Vagina (tissue), 2 donors: ENCODE measurements at regions not wholly inside any gene's neighbourhood (a gene's known extent, or its start where the extent isn't known, plus 50 kb on each side); places are given as distances from the start of the nearest gene placed in this dataset.

Source experiments
- DNase-seq, 2 donors: peaks; one replicate each; pipeline ENCODE4 v3.0.0-alpha.2; 2017; ENCODE audit errors: extremely low spot score in 2 of 2
- H3K27ac ChIP-seq: fragments of 200-600 bp; sonication (generic); one replicate; pipeline ENCODE4 v1.5.1; 2019
- H3K27me3 ChIP-seq: fragments of 200-600 bp; sonication (generic); one replicate; pipeline ENCODE4 v1.5.1; 2019
- H3K36me3 ChIP-seq, 2 donors: fragments of 200-600 bp; sonication (generic); one replicate each; pipeline ENCODE4 v1.5.1; 2017 to 2019
- H3K4me1 ChIP-seq: fragments of 200-600 bp; sonication (generic); one replicate; pipeline ENCODE4 v1.5.1; 2019
- H3K4me3 ChIP-seq, 2 donors: fragments of 200-600 bp; sonication (generic); 1 replicate in 1 of 2; 2 replicates in 1 of 2; pipeline ENCODE4 v1.5.1; 2016 to 2019
- H3K9me3 ChIP-seq: fragments of 200-600 bp; sonication (generic); one replicate; pipeline ENCODE4 v1.5.1; 2019
- POLR2A ChIP-seq, 2 donors: fragments of 450-650 bp; IDR thresholded peaks; one replicate each; pipeline ENCODE4 v1.6.1; 2017; ENCODE audit warnings: antibody characterized with exemption in 2 of 2, mild to moderate bottlenecking in 2 of 2, moderate library complexity in 2 of 2
- POLR2AphosphoS5 ChIP-seq, 2 donors: sonication (generic); formaldehyde crosslinking; IDR thresholded peaks; one replicate each; pipeline ENCODE4 v1.9.0; 2017; ENCODE audit warnings: antibody characterized with exemption in 2 of 2, mild to moderate bottlenecking in 2 of 2, low read depth in 1 of 2; ENCODE audit not compliant: insufficient read depth in 1 of 2
- intact Hi-C: fragments of 100-400 bp; cut with DNase I; formaldehyde crosslinking; loops from one replicate; pipeline ENCODE4 v1.15.1; 2023
- TF ChIP-seq, protein P1 (sequence below), 3 experiments: fragments of 450-650 bp in 2 of 3; fragments of 200-600 bp in 1 of 3; sonication (generic) in 1 of 3; IDR thresholded peaks; one replicate each; pipeline ENCODE4 v1.5.1; 2017 to 2019; ENCODE audit warnings: antibody characterized with exemption in 3 of 3, mild to moderate bottlenecking in 2 of 3, moderate library complexity in 2 of 3

DNA sequence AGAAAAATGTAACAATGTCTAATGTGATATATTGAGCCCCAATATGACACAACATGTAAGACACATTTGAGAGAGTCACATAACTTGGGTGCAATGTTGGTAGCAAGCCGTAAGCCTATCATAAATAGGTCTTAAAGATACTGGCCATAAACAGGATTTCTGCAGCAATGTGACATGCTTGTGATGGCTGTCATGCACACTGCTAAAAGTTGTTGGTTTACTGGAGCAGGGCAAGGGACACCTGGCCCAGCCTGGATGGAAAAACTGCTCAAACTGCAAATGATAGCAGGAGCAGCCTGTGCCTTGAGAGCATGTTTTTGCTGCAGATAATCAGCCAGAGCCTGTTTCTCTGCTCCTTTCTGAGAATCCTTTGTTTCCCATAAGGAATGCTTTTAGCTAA lies 136.7 kb upstream of the ZNF91 start:
- no peak for TF ChIP-seq POLR2AphosphoS5 (IDR thresholded peaks at IDR 0.05; ENCODE audit: insufficient read depth in 1 of 2, low read depth in 1 of 2)
- TF ChIP-seq POLR2A (IDR thresholded peaks at IDR 0.05), result no peak
- TF ChIP-seq, protein P1, sequence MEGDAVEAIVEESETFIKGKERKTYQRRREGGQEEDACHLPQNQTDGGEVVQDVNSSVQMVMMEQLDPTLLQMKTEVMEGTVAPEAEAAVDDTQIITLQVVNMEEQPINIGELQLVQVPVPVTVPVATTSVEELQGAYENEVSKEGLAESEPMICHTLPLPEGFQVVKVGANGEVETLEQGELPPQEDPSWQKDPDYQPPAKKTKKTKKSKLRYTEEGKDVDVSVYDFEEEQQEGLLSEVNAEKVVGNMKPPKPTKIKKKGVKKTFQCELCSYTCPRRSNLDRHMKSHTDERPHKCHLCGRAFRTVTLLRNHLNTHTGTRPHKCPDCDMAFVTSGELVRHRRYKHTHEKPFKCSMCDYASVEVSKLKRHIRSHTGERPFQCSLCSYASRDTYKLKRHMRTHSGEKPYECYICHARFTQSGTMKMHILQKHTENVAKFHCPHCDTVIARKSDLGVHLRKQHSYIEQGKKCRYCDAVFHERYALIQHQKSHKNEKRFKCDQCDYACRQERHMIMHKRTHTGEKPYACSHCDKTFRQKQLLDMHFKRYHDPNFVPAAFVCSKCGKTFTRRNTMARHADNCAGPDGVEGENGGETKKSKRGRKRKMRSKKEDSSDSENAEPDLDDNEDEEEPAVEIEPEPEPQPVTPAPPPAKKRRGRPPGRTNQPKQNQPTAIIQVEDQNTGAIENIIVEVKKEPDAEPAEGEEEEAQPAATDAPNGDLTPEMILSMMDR (IDR thresholded peaks at IDR 0.05), result no peak
- DNase-seq, result no peak
- no peaks in the 10 kb centered on the region for H3K9me3 ChIP-seq
- H3K4me3 ChIP-seq, result no peak overlapping the region
- no peaks in the 10 kb centered on the region for H3K4me1 ChIP-seq
- H3K27ac ChIP-seq, result no peak overlapping the region
- intact Hi-C loops, result no loop called here
- no peaks in the 10 kb centered on the region for H3K27me3 ChIP-seq
- H3K36me3 ChIP-seq, result no peaks in the 10 kb centered on the region

DNA sequence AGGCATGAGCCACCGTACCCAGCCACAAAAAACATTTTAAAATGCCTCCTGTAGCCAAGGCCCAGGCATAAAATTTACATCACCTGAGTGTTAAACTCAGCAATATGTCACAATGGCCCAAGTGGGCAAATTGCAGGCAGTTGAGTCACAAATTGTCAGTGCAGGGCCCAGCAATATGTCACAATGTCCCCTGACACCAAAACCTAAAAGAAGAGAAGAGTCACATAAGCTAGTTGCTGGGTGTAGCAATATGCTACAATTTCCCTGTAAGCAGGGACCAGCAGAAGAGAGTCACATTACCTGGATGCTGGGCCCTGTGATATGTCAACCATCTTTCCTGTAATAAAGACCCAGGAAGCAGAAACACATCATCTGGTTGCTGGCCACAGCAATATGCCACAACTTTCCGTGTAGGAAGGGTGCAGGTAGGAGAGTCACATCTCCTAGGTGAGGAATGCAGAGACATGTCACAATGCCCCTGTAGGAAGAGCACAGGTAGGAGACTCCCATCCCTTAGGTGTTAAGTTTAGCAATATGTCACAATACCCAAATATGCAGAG lies 136.0 kb upstream of the ZNF91 start:
- H3K36me3 ChIP-seq, result no peaks in the 10 kb centered on the region
- H3K27ac ChIP-seq, result no peak overlapping the region
- no peaks in the 10 kb centered on the region for H3K27me3 ChIP-seq
- no peak for DNase-seq
- intact Hi-C loops, result no loop called here
- H3K9me3 ChIP-seq, result no peaks in the 10 kb centered on the region
- H3K4me3 ChIP-seq, result no peak overlapping the region
- TF ChIP-seq, protein P1 (IDR thresholded peaks at IDR 0.05), result no peak
- no peak for TF ChIP-seq POLR2AphosphoS5 (IDR thresholded peaks at IDR 0.05; ENCODE audit: insufficient read depth in 1 of 2, low read depth in 1 of 2)
- TF ChIP-seq POLR2A (IDR thresholded peaks at IDR 0.05), result no peak
- H3K4me1 ChIP-seq, result no peaks in the 10 kb centered on the region

DNA sequence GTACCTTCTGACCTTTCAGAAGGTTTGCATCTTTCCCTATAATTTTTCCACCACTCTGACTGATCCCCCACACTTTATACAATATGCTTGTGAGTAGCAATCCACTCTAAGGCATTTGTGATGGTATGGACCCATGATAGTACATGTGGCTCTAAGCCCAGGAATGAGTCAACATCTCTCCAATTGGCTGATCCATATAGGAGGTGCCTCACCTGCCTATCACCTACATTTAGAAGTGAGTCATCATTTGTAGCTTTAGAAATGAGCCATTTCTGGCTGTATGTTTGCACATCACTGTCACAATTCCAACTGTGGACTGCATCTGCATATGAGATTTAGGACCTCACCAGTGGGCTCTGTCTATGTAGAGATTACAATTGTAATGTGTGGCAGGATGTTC lies 133.1 kb upstream of the ZNF91 start:
- no peak for DNase-seq
- no peaks in the 10 kb centered on the region for H3K36me3 ChIP-seq
- no peaks in the 10 kb centered on the region for H3K9me3 ChIP-seq
- no peak for TF ChIP-seq POLR2AphosphoS5 (IDR thresholded peaks at IDR 0.05; ENCODE audit: insufficient read depth in 1 of 2, low read depth in 1 of 2)
- H3K4me1 ChIP-seq, result no peaks in the 10 kb centered on the region
- H3K4me3 ChIP-seq, result no peak overlapping the region
- H3K27ac ChIP-seq, result no peak overlapping the region
- no peaks in the 10 kb centered on the region for H3K27me3 ChIP-seq
- intact Hi-C loops, result no loop called here

DNA sequence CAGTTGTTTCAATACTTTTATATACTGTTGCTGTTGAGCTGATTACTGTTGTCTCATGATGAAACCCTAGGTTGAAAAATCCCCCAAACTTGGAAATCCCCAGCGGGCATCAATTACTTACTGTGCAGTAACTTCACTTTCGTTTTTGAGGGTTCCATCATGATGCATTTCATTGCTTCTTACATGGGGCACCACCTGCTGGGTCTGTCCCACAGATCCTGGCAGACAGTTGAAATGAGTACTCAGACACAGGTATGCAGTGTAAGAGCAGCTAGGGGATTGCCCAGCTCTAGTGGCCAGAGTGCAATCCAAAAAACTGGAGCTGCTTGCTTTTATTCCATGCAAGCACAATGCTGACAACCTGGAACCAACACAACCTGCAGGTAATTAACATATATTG lies 132.5 kb upstream of the ZNF91 start:
- Histone ChIP-seq H3K27me3 (no peaks in the 10 kb centered on the region), H3K27ac (no peak overlapping the region), H3K36me3 (no peaks in the 10 kb centered on the region), H3K9me3 (no peaks in the 10 kb centered on the region), H3K4me1 (no peaks in the 10 kb centered on the region), H3K4me3 (no peak overlapping the region)
- no peak for DNase-seq
- intact Hi-C loops, result no loop called here
- TF ChIP-seq, protein P1 (IDR thresholded peaks at IDR 0.05), result no peak
- TF ChIP-seq POLR2A (IDR thresholded peaks at IDR 0.05), result no peak
- TF ChIP-seq POLR2AphosphoS5 (IDR thresholded peaks at IDR 0.05; ENCODE audit: insufficient read depth in 1 of 2, low read depth in 1 of 2), result no peak

DNA sequence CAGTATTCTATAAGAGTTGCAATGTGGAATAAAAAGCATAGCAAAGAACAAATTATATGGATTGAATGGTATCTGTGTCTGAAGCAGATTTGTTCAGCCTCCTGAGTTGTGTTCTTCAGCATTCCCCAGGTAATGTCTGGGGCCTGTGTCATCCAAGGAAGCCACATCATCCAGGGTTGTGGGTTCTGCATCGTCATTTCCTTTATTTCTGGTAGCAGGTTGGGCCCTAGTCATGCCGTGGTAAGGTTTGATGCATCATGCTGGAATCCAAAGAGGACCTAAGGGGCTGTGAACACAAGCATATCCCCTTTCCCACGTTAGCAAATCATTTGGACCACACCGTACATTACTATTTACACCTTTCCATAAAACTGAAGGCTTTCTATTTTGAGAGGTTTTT lies 131.0 kb upstream of the ZNF91 start:
- TF ChIP-seq, protein P1 (IDR thresholded peaks at IDR 0.05), result no peak
- TF ChIP-seq POLR2AphosphoS5 (IDR thresholded peaks at IDR 0.05; ENCODE audit: insufficient read depth in 1 of 2, low read depth in 1 of 2), result no peak
- TF ChIP-seq POLR2A (IDR thresholded peaks at IDR 0.05), result no peak
- Histone ChIP-seq H3K4me3 (no peak overlapping the region), H3K4me1 (no peaks in the 10 kb centered on the region), H3K27me3 (no peaks in the 10 kb centered on the region), H3K9me3 (no peaks in the 10 kb centered on the region), H3K27ac (no peak overlapping the region), H3K36me3 (no peaks in the 10 kb centered on the region)
- intact Hi-C loops, result no loop called here
- no peak for DNase-seq
